A549 (cell line): ENCODE measurements at regions not wholly inside any gene's neighbourhood (a gene's known extent, or its start where the extent isn't known, plus 50 kb on each side); places are given as distances from the start of the nearest gene placed in this dataset.

Experiments used
- ATAC-seq, 2 experiments: fragments of 200-7000 bp in 1 of 2; fragments of >200 bp in 1 of 2; cut with Nextera tagmentation in 1 of 2; cut with Tn5 transposase in 1 of 2; 3 replicates each; pipeline versions ENCODE4 v1.8.0 to v1.9.1; 2018 to 2020; ENCODE audit warnings: mild to moderate bottlenecking in 1 of 2, moderate library complexity in 1 of 2
- CTCF ChIA-PET: fragments of 300-600 bp; sonication (Branson Sonifier 250); formaldehyde crosslinking; extraction: SDS; loops from one replicate; lab custom pipeline; 2021; ENCODE audit warnings: antibody characterized with exemption, inconsistent platforms; lab: Yijun Ruan, JAX
- POLR2A ChIA-PET: fragments of 350-600 bp; formaldehyde crosslinking; extraction: SDS; loops from one replicate; lab custom pipeline; 2021; ENCODE audit warnings: antibody characterized with exemption, inconsistent platforms; lab: Yijun Ruan, JAX
- DNase-seq, 2 experiments: peaks; one replicate each; pipeline versions ENCODE4 v3.0.0 to v3.0.0-alpha.2; 2011 to 2016; ENCODE audit warnings: low read depth in 1 of 2, low spot score in 1 of 2
- FAIRE-seq: peaks from 2 replicates; lab custom pipeline; 2011; peaks lifted over from hg19 to GRCh38; lab: Jason Lieb, UNC
- H3K27ac ChIP-seq, 2 experiments: fragments of >200 bp; sonication (Bioruptor Twin); formaldehyde crosslinking; 3 replicates each; pipeline ENCODE4 v1.5.1; 2016 to 2017
- H3K4me1 ChIP-seq: fragments of >200 bp; sonication (Bioruptor Twin); formaldehyde crosslinking; 3 replicates; pipeline ENCODE4 v1.6.1; 2016
- H3K4me2 ChIP-seq: fragments of >200 bp; sonication (Bioruptor Twin); formaldehyde crosslinking; 3 replicates; pipeline ENCODE4 v1.6.1; 2016
- H3K4me3 ChIP-seq: fragments of >200 bp; sonication (Bioruptor Twin); formaldehyde crosslinking; 3 replicates; pipeline ENCODE4 v1.5.1; 2016
- H3K9me3 ChIP-seq: fragments of >200 bp; sonication (Bioruptor Twin); formaldehyde crosslinking; 3 replicates; pipeline ENCODE4 v1.6.1; 2016
- BHLHE40 ChIP-seq: IDR thresholded peaks from 2 replicates; pipeline ENCODE4 v1.6.1; 2012; ENCODE audit warnings: low read depth, low read length, inconsistent platforms
- CEBPB ChIP-seq, 2 experiments: fragments of >200 bp in 1 of 2; sonication (Bioruptor Twin) in 1 of 2; formaldehyde crosslinking in 1 of 2; IDR thresholded peaks; 2 replicates each; pipeline ENCODE4 v1.6.1; 2012 to 2016
- CHD2 ChIP-seq: fragments of 150-350 bp; IDR thresholded peaks from 2 replicates; pipeline ENCODE4 v1.6.1; 2014; ENCODE audit warnings: low read length; ENCODE audit not compliant: partially characterized antibody
- EHMT2 ChIP-seq: fragments of 200-600 bp; sonication (generic); IDR thresholded peaks from 2 replicates; pipeline ENCODE4 v1.6.1; 2016; ENCODE audit warnings: antibody characterized with exemption, low read depth, mild to moderate bottlenecking, moderate library complexity
- EP300 ChIP-seq, 2 experiments: fragments of >200 bp; sonication (Bioruptor Twin); formaldehyde crosslinking; IDR thresholded peaks; 2 replicates in 1 of 2; 3 replicates in 1 of 2; pipeline ENCODE4 v1.6.1; 2016 to 2017
- ESRRA ChIP-seq: fragments of 150-350 bp; IDR thresholded peaks from 2 replicates; pipeline ENCODE4 v1.6.1; 2014; ENCODE audit warnings: mild to moderate bottlenecking, low read length, borderline replicate concordance
- HOXB13 ChIP-seq: fragments of 250-450 bp; sonication (Bioruptor Pico); IDR thresholded peaks from 2 replicates; pipeline ENCODE4 v1.5.0; 2020; ENCODE audit warnings: low read depth, mild to moderate bottlenecking, moderate library complexity
- HOXB5 ChIP-seq: fragments of 250-450 bp; sonication (Bioruptor Pico); IDR thresholded peaks from 2 replicates; pipeline ENCODE4 v1.5.0; 2020; ENCODE audit warnings: mild to moderate bottlenecking, moderate library complexity
- KDM1A ChIP-seq: fragments of 200-600 bp; sonication (generic); IDR thresholded peaks from 2 replicates; pipeline ENCODE4 v1.6.1; 2016; ENCODE audit warnings: low read depth, mild to moderate bottlenecking
- MAFK ChIP-seq: fragments of 450-650 bp; IDR thresholded peaks from 2 replicates; pipeline ENCODE4 v1.6.1; 2014; ENCODE audit not compliant: partially characterized antibody
- MYC ChIP-seq: IDR thresholded peaks from 2 replicates; pipeline ENCODE4 v1.6.1; 2012; ENCODE audit warnings: mild to moderate bottlenecking, inconsistent platforms, low read length, improper control_type of control experiment, borderline replicate concordance
- NFE2L2 ChIP-seq: fragments of 150-350 bp; conservative IDR thresholded peaks from 2 replicates; pipeline ENCODE4 v1.6.1; 2014; ENCODE audit warnings: low read length
- NPAS2 ChIP-seq: fragments of 250-450 bp; sonication (Bioruptor Pico); IDR thresholded peaks from 2 replicates; pipeline ENCODE4 v1.8.0; 2022; ENCODE audit warnings: mild to moderate bottlenecking, moderate library complexity, borderline replicate concordance
- PHF8 ChIP-seq: fragments of 200-600 bp; sonication (generic); IDR thresholded peaks from 2 replicates; pipeline ENCODE4 v1.6.1; 2016; ENCODE audit warnings: low read depth, mild to moderate bottlenecking, antibody characterized with exemption, moderate library complexity, borderline replicate concordance
- POLR2A ChIP-seq: IDR thresholded peaks from 2 replicates; pipeline ENCODE4 v1.6.1; 2012; ENCODE audit warnings: mild to moderate bottlenecking, low read length
- RARB ChIP-seq: fragments of 250-450 bp; sonication (Bioruptor Pico); IDR thresholded peaks from 2 replicates; pipeline ENCODE4 v1.8.0; 2021; ENCODE audit warnings: mild to moderate bottlenecking, moderate library complexity
- TFCP2L1 ChIP-seq: fragments of 250-450 bp; sonication (Bioruptor Pico); IDR thresholded peaks from 2 replicates; pipeline ENCODE4 v1.5.0; 2021; ENCODE audit warnings: mild to moderate bottlenecking
- USF2 ChIP-seq: fragments of 450-650 bp; IDR thresholded peaks from 2 replicates; pipeline ENCODE4 v1.6.1; 2014; ENCODE audit warnings: antibody characterized with exemption
- ZFP36 ChIP-seq: fragments of 450-650 bp; IDR thresholded peaks from 2 replicates; pipeline ENCODE4 v1.6.1; 2014; ENCODE audit warnings: borderline replicate concordance; ENCODE audit not compliant: partially characterized antibody
- ZNF302 ChIP-seq: fragments of 250-450 bp; sonication (Bioruptor Pico); IDR thresholded peaks from 2 replicates; pipeline ENCODE4 v1.9.0; 2021; ENCODE audit warnings: inconsistent platforms, mild to moderate bottlenecking, moderate library complexity
- ZSCAN20 ChIP-seq: fragments of 250-450 bp; sonication (Bioruptor Pico); IDR thresholded peaks from 2 replicates; pipeline ENCODE4 v1.8.0; 2022; ENCODE audit warnings: mild to moderate bottlenecking, moderate library complexity
- WGBS: methylation state at CpG from one replicate; pipeline ENCODE4 v1.1.6; 2017; ENCODE audit errors: missing lambda C conversion rate; 5-methylcytosine and 5-hydroxymethylcytosine counted together
- TF ChIP-seq, protein P1 (sequence below): fragments of >200 bp; sonication (Bioruptor Twin); formaldehyde crosslinking; IDR thresholded peaks from 2 replicates; pipeline ENCODE4 v1.6.1; 2016
- TF ChIP-seq, protein P2 (sequence below): fragments of >200 bp; sonication (Bioruptor Twin); formaldehyde crosslinking; IDR thresholded peaks from 3 replicates; pipeline ENCODE4 v1.6.1; 2016

DNA sequence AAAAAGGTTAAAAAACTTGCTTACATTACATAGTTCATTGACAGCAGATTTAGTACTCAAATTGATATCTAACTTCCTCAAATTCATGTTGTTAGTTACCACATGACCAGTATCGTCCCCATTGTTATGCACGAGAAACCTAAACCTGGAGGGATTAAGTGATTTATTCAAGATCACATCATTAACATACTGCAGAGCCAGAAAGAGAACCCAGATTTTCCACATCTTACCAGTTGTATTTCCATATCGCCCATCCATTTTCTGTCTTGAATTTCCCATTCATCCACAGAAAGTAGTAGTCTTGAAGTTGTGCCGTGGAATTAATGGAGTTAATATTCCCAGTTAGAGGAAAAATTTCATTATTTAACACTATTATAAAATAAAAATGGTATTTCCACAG, 512.0 kb downstream of the METTL4 start:
- no peaks in the 10 kb centered on the region for H3K9me3 ChIP-seq
- CTCF ChIA-PET, result no interaction called here
- no peak for FAIRE-seq
- ATAC-seq, result no peak
- no peak for TF ChIP-seq USF2
- TF ChIP-seq EHMT2, result no peak
- TF ChIP-seq HOXB5 (CRISPR knock-in tag), result no peak
- no peak for TF ChIP-seq HOXB13 (CRISPR knock-in tag)
- TF ChIP-seq, protein P1, sequence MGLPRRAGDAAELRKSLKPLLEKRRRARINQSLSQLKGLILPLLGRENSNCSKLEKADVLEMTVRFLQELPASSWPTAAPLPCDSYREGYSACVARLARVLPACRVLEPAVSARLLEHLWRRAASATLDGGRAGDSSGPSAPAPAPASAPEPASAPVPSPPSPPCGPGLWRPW, result no peak
- TF ChIP-seq, all 56 proteins: peak for 0
- 50% methylated on average over 4 of the region's 4 CpGs for whole genome bisulfite sequencing
- Histone ChIP-seq H3K27ac (no peak overlapping the region), H3K4me1 (no peaks in the 10 kb centered on the region), H3K4me3 (no peak overlapping the region), H3K4me2 (no peak overlapping the region)
- DNase-seq, result no peak
- POLR2A ChIA-PET, result no interaction called here

- Histone ChIP-seq H3K4me3 (no peak overlapping the region), H3K27ac (no peak overlapping the region), H3K4me2 (no peak overlapping the region), H3K4me1 (no peaks in the 10 kb centered on the region), H3K9me3 (no peaks in the 10 kb centered on the region)
- TF ChIP-seq, protein P2, sequence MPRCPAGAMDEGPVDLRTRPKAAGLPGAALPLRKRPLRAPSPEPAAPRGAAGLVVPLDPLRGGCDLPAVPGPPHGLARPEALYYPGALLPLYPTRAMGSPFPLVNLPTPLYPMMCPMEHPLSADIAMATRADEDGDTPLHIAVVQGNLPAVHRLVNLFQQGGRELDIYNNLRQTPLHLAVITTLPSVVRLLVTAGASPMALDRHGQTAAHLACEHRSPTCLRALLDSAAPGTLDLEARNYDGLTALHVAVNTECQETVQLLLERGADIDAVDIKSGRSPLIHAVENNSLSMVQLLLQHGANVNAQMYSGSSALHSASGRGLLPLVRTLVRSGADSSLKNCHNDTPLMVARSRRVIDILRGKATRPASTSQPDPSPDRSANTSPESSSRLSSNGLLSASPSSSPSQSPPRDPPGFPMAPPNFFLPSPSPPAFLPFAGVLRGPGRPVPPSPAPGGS, result no peak
- TF ChIP-seq ZFP36 (no peak), EHMT2 (no peak), KDM1A (no peak), RARB (no peak), PHF8 (no peak), EP300 (IDR thresholded peaks at IDR 0.05) (no peak), MYC (no peak), TFCP2L1 (CRISPR knock-in tag) (no peak), ZSCAN20 (no peak), POLR2A (no peak), ZNF302 (CRISPR knock-in tag) (no peak), HOXB13 (CRISPR knock-in tag) (no peak), NPAS2 (CRISPR knock-in tag) (no peak), NFE2L2 (no peak), CEBPB (IDR thresholded peaks at IDR 0.05) (no peak), CHD2 (no peak), BHLHE40 (no peak)
- POLR2A ChIA-PET, result no interaction called here
- CTCF ChIA-PET, result no interaction called here
- FAIRE-seq (no peak), DNase-seq (no peak), ATAC-seq (no peak)
- WGBS, result 77% methylated on average over 1 of the region's 1 CpG
Measured at GRCh38 chr18:2060086-2060485, 511.2 kb downstream of the METTL4 start.

- 27% methylated on average over 4 of the region's 4 CpGs for WGBS
- H3K9me3 ChIP-seq, result no peaks in the 10 kb centered on the region
- no peak for FAIRE-seq
- no peak overlapping the region for H3K27ac ChIP-seq
- ATAC-seq, result no peak
- TF ChIP-seq NPAS2 (CRISPR knock-in tag), result no peak
- no peak for TF ChIP-seq POLR2A
- TF ChIP-seq, protein P2, result no peak
- TF ChIP-seq MAFK, result no peak
- TF ChIP-seq ESRRA, result no peak
- no peaks in the 10 kb centered on the region for H3K4me1 ChIP-seq
- no peak overlapping the region for H3K4me3 ChIP-seq
- ChIA-PET CTCF (no interaction called here), POLR2A (no interaction called here)
- no peak overlapping the region for H3K4me2 ChIP-seq
- no peak for DNase-seq
Measured at GRCh38 chr18:2070631-2071030, 500.7 kb downstream of the METTL4 start.
